ENCODE measurements at regions not wholly inside any gene's neighbourhood (a gene's known extent, or its start where the extent isn't known, plus 50 kb on each side); places are given as distances from the start of the nearest gene placed in this dataset.
A peak's percentile ranks its signal among the peaks of the same experiment; 100 is the strongest.

DNA sequence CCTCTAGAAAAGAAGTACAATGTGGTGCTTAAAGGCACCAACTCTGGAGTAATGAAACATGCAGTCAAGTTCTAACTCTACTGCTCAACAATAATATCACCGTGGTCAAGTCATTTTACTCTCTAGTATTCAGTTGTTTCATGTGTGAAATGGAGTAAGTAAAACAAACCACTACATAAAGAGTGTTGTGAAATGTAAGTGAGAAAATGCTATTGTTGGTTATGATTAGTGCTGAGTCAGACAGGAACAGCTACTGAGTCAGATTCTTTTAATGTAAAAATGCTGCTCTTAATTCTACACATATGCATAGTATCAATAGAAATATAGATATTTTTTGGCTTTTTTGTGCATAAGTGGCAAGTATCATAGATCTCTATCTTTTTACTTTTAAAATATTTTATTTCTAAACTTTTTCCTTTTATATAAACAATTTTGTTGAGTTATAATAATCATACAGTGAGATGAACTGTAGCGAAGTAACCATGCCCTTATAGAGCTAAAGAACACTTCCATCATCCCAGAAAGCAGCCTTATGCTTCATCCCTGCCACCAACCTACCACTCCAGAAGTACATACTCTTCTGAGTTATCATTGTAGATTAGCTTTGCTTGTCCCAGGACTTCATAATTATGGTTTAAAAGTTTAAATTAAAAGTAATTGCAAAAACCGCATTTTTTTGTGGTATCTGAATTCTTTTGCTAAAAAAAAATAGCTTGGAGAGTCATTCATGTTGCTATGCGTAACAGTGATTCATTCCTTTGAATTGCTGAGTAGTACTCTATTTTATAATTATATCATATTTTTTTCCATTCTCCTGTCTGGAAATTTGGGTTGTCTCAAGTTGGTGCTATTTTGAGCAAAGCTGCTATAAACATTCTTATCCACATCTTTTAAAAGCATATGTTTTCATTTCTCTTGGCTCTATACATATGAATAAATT, 548.2 kb upstream of the CLINT1 start:
- Histone ChIP-seq H3K27me3 (ENCODE audit: control insufficient read depth, insufficient read depth, low read length) (peaks cover 2% of the 10 kb centered on the region; the same call in 1 of the 2 replicates), H3K36me3 (ENCODE audit: control insufficient read depth, insufficient read depth, low read length) (no peaks in the 10 kb centered on the region), H3K4me3 (ENCODE audit: low read depth, low read length) (no peak overlapping the region)
- POLR2A ChIA-PET, result no interaction called here
- CTCF ChIA-PET, result interaction anchor here (0.8 to 1.6 kb wide), 3 partner anchors 9 to 288 kb away, joined by 3 to 4 read pairs (median 3); no protein-coding TSS in a partner anchor
- DNase-seq (ENCODE audit: low read depth), result peak; percentile 27
- TF ChIP-seq, protein P1, sequence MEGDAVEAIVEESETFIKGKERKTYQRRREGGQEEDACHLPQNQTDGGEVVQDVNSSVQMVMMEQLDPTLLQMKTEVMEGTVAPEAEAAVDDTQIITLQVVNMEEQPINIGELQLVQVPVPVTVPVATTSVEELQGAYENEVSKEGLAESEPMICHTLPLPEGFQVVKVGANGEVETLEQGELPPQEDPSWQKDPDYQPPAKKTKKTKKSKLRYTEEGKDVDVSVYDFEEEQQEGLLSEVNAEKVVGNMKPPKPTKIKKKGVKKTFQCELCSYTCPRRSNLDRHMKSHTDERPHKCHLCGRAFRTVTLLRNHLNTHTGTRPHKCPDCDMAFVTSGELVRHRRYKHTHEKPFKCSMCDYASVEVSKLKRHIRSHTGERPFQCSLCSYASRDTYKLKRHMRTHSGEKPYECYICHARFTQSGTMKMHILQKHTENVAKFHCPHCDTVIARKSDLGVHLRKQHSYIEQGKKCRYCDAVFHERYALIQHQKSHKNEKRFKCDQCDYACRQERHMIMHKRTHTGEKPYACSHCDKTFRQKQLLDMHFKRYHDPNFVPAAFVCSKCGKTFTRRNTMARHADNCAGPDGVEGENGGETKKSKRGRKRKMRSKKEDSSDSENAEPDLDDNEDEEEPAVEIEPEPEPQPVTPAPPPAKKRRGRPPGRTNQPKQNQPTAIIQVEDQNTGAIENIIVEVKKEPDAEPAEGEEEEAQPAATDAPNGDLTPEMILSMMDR (IDR thresholded peaks at IDR 0.05; ENCODE audit: insufficient read depth, low read depth, low read length), result no peak

DNA sequence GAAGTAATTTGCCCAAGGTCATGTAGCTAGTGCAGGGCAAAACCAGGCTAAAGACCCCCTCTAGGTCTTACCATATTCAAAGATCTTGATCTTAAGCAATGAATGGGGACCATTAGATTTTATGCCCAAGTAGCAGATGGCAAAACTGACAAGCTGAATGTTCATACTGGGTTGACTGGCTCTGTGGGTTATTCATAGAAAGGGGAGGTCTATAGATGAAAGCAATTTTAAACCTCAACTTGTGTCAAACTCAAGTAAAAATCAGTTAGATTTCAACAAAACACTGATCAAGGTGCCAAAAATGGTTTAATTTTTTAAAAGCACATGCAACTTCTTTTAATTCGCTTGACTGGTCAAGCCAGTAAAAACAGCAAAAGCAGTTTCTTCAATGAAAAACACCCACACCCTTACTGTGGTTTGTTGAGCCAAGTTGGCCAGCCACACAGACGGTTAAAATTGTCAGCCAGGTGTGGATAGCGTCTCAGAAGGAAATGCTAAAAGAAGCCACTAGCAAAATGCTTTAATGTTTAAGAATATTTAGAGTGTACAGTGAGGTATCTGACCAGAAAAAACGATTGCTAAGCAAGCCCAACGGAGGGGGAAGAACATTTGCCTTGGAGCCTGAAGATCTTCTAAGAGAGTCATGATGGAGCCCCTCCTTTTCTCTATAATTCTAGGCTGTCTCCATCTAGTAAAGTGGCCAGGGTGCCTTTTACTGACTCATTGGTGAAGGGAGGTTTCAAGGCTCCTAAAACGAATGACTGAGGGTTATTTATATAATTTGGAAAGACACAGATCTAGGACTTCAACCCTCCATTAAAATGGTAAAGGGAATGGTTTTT, 539.6 kb upstream of the CLINT1 start:
- H3K27me3 ChIP-seq (ENCODE audit: control insufficient read depth, insufficient read depth, low read length), result no peaks in the 10 kb centered on the region; the same call in none of the 2 replicates
- H3K4me3 ChIP-seq (ENCODE audit: low read depth, low read length), result no peak overlapping the region
- no peak for DNase-seq (ENCODE audit: low read depth)
- TF ChIP-seq, protein P1 (IDR thresholded peaks at IDR 0.05; ENCODE audit: insufficient read depth, low read depth, low read length), result no peak
- ChIA-PET CTCF (no interaction called here), POLR2A (no interaction called here)
- H3K36me3 ChIP-seq (ENCODE audit: control insufficient read depth, insufficient read depth, low read length), result no peaks in the 10 kb centered on the region

DNA sequence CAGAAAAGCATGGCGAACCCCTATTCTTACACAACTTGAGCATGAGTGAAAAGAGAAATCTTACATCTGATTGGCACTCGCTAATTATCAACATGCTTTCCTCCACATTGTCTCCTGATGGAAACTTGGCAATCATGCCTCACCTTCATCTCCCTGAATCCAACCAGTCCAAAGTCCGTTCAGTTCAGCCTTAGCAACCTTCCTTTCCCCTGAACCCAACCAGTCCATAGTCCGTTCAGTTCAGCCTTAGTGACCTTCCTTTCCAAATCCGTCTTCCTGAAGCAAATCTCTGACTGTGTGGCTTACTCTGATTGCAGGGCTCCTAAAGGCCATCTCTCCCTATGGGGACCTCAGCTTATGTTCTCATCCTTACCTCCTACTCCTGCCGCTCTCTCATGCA, 538.3 kb upstream of the CLINT1 start:
- TF ChIP-seq, protein P1 (IDR thresholded peaks at IDR 0.05; ENCODE audit: insufficient read depth, low read depth, low read length), result no peak
- Histone ChIP-seq H3K36me3 (ENCODE audit: control insufficient read depth, insufficient read depth, low read length) (no peaks in the 10 kb centered on the region), H3K27me3 (ENCODE audit: control insufficient read depth, insufficient read depth, low read length) (no peaks in the 10 kb centered on the region; the same call in none of the 2 replicates), H3K4me3 (ENCODE audit: low read depth, low read length) (no peak overlapping the region)
- ChIA-PET POLR2A (interaction anchor here (0.6 kb wide), 1 partner anchor 12 kb away, joined by 4 read pairs; no protein-coding TSS in a partner anchor), CTCF (interaction anchor here (1.2 kb wide), 1 partner anchor 652 kb away, joined by 3 read pairs; no protein-coding TSS in a partner anchor)
- DNase-seq (ENCODE audit: low read depth), result no peak

DNA sequence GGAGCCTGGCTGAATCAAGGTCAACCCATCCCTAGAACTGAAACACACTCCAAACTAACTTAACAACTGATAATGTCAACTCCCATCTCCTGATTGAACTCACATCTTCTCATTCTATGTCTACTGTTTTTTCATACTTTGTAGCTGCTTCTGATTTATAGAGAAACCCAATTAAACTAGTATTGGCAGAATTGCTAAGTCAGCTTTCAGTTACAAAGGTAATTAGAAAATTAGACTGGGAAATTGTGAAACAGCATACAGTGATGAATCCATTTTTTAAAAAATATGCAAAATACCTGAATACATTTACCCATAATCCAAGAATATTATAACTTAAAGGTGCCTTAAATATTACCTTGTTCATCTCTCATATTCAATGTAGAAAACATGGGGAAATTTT, 535.2 kb upstream of the CLINT1 start:
- H3K4me3 ChIP-seq (ENCODE audit: low read depth, low read length), result no peak overlapping the region
- ChIA-PET POLR2A (no interaction called here), CTCF (no interaction called here)
- H3K27me3 ChIP-seq (ENCODE audit: control insufficient read depth, insufficient read depth, low read length), result no peaks in the 10 kb centered on the region; the same call in 1 of the 2 replicates
- H3K36me3 ChIP-seq (ENCODE audit: control insufficient read depth, insufficient read depth, low read length), result no peaks in the 10 kb centered on the region
- TF ChIP-seq, protein P1 (IDR thresholded peaks at IDR 0.05; ENCODE audit: insufficient read depth, low read depth, low read length), result no peak
- no peak for DNase-seq (ENCODE audit: low read depth)

DNA sequence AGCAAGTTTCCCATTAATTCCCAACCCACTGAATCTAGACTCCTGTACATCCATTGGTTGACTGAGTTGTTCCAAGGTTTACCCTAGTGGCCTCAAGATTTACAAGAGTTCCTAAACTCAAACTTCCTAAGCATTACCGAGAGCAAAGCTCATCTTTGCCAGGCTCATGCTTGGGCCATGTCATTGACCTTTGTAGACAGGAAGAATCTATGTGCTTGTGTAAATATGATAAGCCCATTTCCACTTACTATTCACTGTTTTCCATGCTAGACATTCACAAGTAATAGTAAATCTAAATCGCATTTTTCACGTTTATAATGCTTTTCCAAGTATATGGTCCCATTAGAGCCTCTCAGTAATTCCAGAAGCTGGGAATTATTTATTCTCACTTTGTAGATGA, 534.5 kb upstream of the CLINT1 start:
- H3K27me3 ChIP-seq (ENCODE audit: control insufficient read depth, insufficient read depth, low read length), result no peaks in the 10 kb centered on the region
- CTCF ChIA-PET, result no interaction called here
- POLR2A ChIA-PET, result no interaction called here
- no peaks in the 10 kb centered on the region for H3K36me3 ChIP-seq (ENCODE audit: control insufficient read depth, insufficient read depth, low read length)
- TF ChIP-seq, protein P1 (IDR thresholded peaks at IDR 0.05; ENCODE audit: insufficient read depth, low read depth, low read length), result no peak
- H3K4me3 ChIP-seq (ENCODE audit: low read depth, low read length), result no peak overlapping the region
- DNase-seq (ENCODE audit: low read depth), result no peak
